Heart right ventricle (tissue), 16 donors: ENCODE measurements at regions not wholly inside any gene's neighbourhood (a gene's known extent, or its start where the extent isn't known, plus 50 kb on each side); places are given as distances from the start of the nearest gene placed in this dataset.

Experiments used
- ATAC-seq, 8 donors: fragments of 200-7000 bp; cut with Tn5 transposase; one replicate each; pipeline ENCODE4 v1.9.1; 2020; ENCODE audit warnings: mild to moderate bottlenecking in 8 of 8, moderate library complexity in 8 of 8, moderate number of reproducible peaks in 1 of 8
- DNase-seq, 2 donors: peaks; one replicate each; pipeline ENCODE4 v3.0.0-alpha.2; 2020
- H3K27ac ChIP-seq, 10 donors: fragments of 200-600 bp; sonication (generic) in 2 of 10; one replicate each; pipeline versions ENCODE4 v1.5.0 to v1.8.0; 2020 to 2022; ENCODE audit warnings: mild to moderate bottlenecking in 3 of 10
- H3K27me3 ChIP-seq, 7 donors: fragments of 200-600 bp; one replicate each; pipeline ENCODE4 v1.8.0; 2021 to 2022; ENCODE audit warnings: mild to moderate bottlenecking in 2 of 7
- H3K36me3 ChIP-seq, 9 donors: fragments of 200-600 bp; sonication (generic) in 1 of 9; one replicate each; pipeline versions ENCODE4 v1.5.0 to v1.8.0; 2020 to 2022; ENCODE audit warnings: mild to moderate bottlenecking in 2 of 9
- H3K4me1 ChIP-seq, 9 donors: fragments of 200-600 bp; sonication (generic) in 1 of 9; one replicate each; pipeline versions ENCODE4 v1.5.0 to v1.8.0; 2020 to 2022; ENCODE audit warnings: mild to moderate bottlenecking in 4 of 9
- H3K4me3 ChIP-seq, 10 donors: fragments of 200-600 bp; sonication (generic) in 2 of 10; one replicate each; pipeline versions ENCODE4 v1.5.0 to v1.8.0; 2020 to 2022; ENCODE audit warnings: mild to moderate bottlenecking in 7 of 10, moderate library complexity in 2 of 10
- H3K9me3 ChIP-seq, 11 donors: fragments of 200-600 bp in 10 of 11; sonication (generic) in 2 of 11; one replicate each; pipeline versions ENCODE4 v1.5.0 to v1.8.0; 2013 to 2022; ENCODE audit warnings: mild to moderate bottlenecking in 2 of 11, control low read depth in 1 of 11, moderate library complexity in 1 of 11
- CTCF ChIP-seq, 9 donors: fragments of 200-600 bp; sonication (generic) in 2 of 9; IDR thresholded peaks; one replicate each; pipeline versions ENCODE4 v1.5.0 to v1.8.0; 2021 to 2022; ENCODE audit warnings: antibody characterized with exemption in 9 of 9, mild to moderate bottlenecking in 5 of 9, moderate library complexity in 1 of 9
- WGBS, 2 donors: extraction: QIAGEN DNeasy Blood & Tissue Kit; methylation state at CpG; one replicate each; pipeline ENCODE4 v1.1.7; 2013; ENCODE audit warnings: inconsistent platforms in 1 of 2; 5-methylcytosine and 5-hydroxymethylcytosine counted together
- intact Hi-C, 10 donors: fragments of 100-400 bp; cut with DNase I; formaldehyde crosslinking; loops; one replicate each; pipeline versions ENCODE4 v1.11.1 to v1.14.2; 2022
- donor health status: Arrhythmogenic right ventricular cardiomyopathy.
- donor health status: ischemic (EF 13 %, LVEDD 7.1; RV severe dilation, severe dysfunction).
- donor health status: healthy with polysubstance abuse.
- donor health status: DM: no; HTN: yes; CAD: no.
- donor health status: DM: no; HTN: no; CAD: no.
- donor health status: ischemic (EF 25% LVEDD 6.9; RV normal size, moderate dysfunction).
- donor health status: ischemic (EF 25% LVEDD 5.7; RV mildly dilated, moderate dysfunction).
- donor health status: healthy.
- donor health status: DM: yes; HTN: yes; CAD: no.
- donor health status: Ischemic cardiomyopathy.
- donor health status: ischemic (EF 35%, LVEDD 5.7; RV mildly dilated, moderate dysfunction).
- donor health status: nonischemic (EF 11% LVEDD 7.7; RV severe dilation, severe dysfunction).
- donor health status: DM: yes; HTN: yes; CAD: no.
- donor health status: PGD.
- donor health status: ischemic (EF 29% LVEDD 5.4; RV normal size, mild dysfunction).
- donor health status: nonischemic (EF 23%, LVEDD 6.1; RV moderate dilation, normal function).

- Histone ChIP-seq H3K36me3 (no peaks in the 10 kb centered on the region), H3K4me1 (peaks cover 7 to 48% (median 40%) of the 10 kb centered on the region in 9 donors), H3K27ac (no peak overlapping the region), H3K4me3 (no peak overlapping the region), H3K9me3 (no peaks in the 10 kb centered on the region), H3K27me3 (peaks cover 0 to 58% (median 0%) of the 10 kb centered on the region in 7 donors)
- intact Hi-C loops: no loop called here
- no peak for TF ChIP-seq CTCF (IDR thresholded peaks at IDR 0.05)
- ATAC-seq (no peak), DNase-seq (no peak)
Measured at GRCh38 chr1:30811187-30811586, 53.6 kb upstream of the LAPTM5 start.

- ATAC-seq (no peak), DNase-seq (no peak)
- TF ChIP-seq CTCF (IDR thresholded peaks at IDR 0.05): no peak
- peaks cover 0 to 60% (median 0%) of the 10 kb centered on the region in 7 donors for H3K27me3 ChIP-seq
- no peaks in the 10 kb centered on the region for H3K36me3 ChIP-seq
- H3K27ac ChIP-seq: peak overlapping the region in 4 of 10 donors; percentile 25 to 62 (median 30)
- H3K9me3 ChIP-seq: no peaks in the 10 kb centered on the region
- no peak overlapping the region for H3K4me3 ChIP-seq
- 84% methylated on average over 12 of the region's 12 CpGs for WGBS, 2 donors
- intact Hi-C loops: no loop called here
- H3K4me1 ChIP-seq: peaks cover 7 to 42% (median 37%) of the 10 kb centered on the region in 9 donors
Measured at GRCh38 chr1:30810416-30811080, 53.0 kb upstream of the LAPTM5 start.

- Histone ChIP-seq H3K36me3 (no peaks in the 10 kb centered on the region), H3K27ac (peak overlapping the region in 5 of 10 donors; percentile 1 to 62 (median 25)), H3K9me3 (no peaks in the 10 kb centered on the region), H3K4me3 (no peak overlapping the region), H3K4me1 (peaks cover 7 to 42% (median 37%) of the 10 kb centered on the region in 9 donors), H3K27me3 (peaks cover 0 to 60% (median 0%) of the 10 kb centered on the region in 7 donors)
- ATAC-seq (peak; percentile 12 to 82 (median 51)), DNase-seq (no peak)
- 31 to 40% methylated on average over 14 of the region's 14 CpGs for WGBS, 2 donors
- TF ChIP-seq CTCF (IDR thresholded peaks at IDR 0.05): no peak
- intact Hi-C loops: loop anchor here in 1 of 10 donors (5.0 kb wide), 1 partner anchor 38 kb away; no protein-coding TSS in a partner anchor
Measured at GRCh38 chr1:30809514-30810263, 52.1 kb upstream of the LAPTM5 start.

GRCh38 chr1:30808067-30808662, 50.6 kb upstream of the LAPTM5 start:
- H3K36me3 ChIP-seq: no peaks in the 10 kb centered on the region
- no peak overlapping the region for H3K27ac ChIP-seq
- H3K9me3 ChIP-seq: no peaks in the 10 kb centered on the region
- 91 to 94% methylated on average over 3 of the region's 3 CpGs for WGBS, 2 donors
- DNase-seq (no peak), ATAC-seq (no peak)
- intact Hi-C loops: loop anchor here in 1 of 10 donors (5.0 kb wide), 1 partner anchor 39 kb away; no protein-coding TSS in a partner anchor
- peaks cover 7 to 42% (median 37%) of the 10 kb centered on the region in 9 donors for H3K4me1 ChIP-seq
- no peak overlapping the region for H3K4me3 ChIP-seq
- TF ChIP-seq CTCF (IDR thresholded peaks at IDR 0.05): no peak
- H3K27me3 ChIP-seq: peaks cover 0 to 60% (median 0%) of the 10 kb centered on the region in 7 donors
